ENCODE measurements at regions not wholly inside any gene's neighbourhood (a gene's known extent, or its start where the extent isn't known, plus 50 kb on each side); places are given as distances from the start of the nearest gene placed in this dataset.

DNA sequence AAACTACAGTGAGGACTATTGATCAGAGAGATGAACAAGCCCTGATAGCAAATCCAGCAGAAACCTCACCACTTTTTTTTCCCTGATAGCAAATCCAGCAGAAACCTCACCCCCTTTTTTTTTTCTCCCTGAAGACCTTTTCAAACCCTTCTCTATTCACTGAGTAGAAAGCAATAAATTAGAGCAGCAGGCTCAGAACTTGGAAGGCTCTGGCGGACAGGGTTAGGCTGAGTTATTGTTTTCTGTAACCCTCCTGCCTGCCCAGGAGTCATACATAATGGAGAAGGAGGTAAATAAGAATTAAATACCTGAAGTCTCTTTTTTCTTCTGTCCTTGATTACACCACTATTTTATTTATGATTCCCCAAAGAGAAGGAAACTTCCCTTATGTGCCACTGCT lies 136.3 kb upstream of the SNX2 start:
- DNase-seq (ENCODE audit: low spot score), result no peak
- ChIA-PET CTCF (no interaction called here), POLR2A (ENCODE audit: low non-redundant PET) (no interaction called here)
- no peaks in the 10 kb centered on the region for H3K4me1 ChIP-seq (ENCODE audit: insufficient read depth, low read length, poor library complexity, severe bottlenecking)
- no peak for TF ChIP-seq EZH2 (IDR thresholded peaks at IDR 0.05; ENCODE audit: borderline replicate concordance, low read depth, low read length, poor library complexity, severe bottlenecking)
- TF ChIP-seq, protein P1, sequence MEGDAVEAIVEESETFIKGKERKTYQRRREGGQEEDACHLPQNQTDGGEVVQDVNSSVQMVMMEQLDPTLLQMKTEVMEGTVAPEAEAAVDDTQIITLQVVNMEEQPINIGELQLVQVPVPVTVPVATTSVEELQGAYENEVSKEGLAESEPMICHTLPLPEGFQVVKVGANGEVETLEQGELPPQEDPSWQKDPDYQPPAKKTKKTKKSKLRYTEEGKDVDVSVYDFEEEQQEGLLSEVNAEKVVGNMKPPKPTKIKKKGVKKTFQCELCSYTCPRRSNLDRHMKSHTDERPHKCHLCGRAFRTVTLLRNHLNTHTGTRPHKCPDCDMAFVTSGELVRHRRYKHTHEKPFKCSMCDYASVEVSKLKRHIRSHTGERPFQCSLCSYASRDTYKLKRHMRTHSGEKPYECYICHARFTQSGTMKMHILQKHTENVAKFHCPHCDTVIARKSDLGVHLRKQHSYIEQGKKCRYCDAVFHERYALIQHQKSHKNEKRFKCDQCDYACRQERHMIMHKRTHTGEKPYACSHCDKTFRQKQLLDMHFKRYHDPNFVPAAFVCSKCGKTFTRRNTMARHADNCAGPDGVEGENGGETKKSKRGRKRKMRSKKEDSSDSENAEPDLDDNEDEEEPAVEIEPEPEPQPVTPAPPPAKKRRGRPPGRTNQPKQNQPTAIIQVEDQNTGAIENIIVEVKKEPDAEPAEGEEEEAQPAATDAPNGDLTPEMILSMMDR (conservative IDR thresholded peaks at IDR 0.05; ENCODE audit: low read depth, low read length), result no peak
- BruUV-seq (replicated peaks), result no TSS peak
- peaks cover 3% of the 10 kb centered on the region for H3K27me3 ChIP-seq (replicated peaks; ENCODE audit: insufficient read depth, low read depth, low read length, poor library complexity)
- intact Hi-C loops (cut with micrococcal nuclease; ENCODE audit: unreplicated experiment), result no loop called here
- H3K9me3 ChIP-seq (ENCODE audit: low read depth, low read length, poor library complexity, severe bottlenecking), result no peaks in the 10 kb centered on the region
- no peaks in the 10 kb centered on the region for H3K36me3 ChIP-seq (ENCODE audit: insufficient read depth, low read length, poor library complexity, severe bottlenecking)
- H3K27ac ChIP-seq (ENCODE audit: low read depth, low read length, poor library complexity, severe bottlenecking), result no peak overlapping the region
- H3K4me3 ChIP-seq (ENCODE audit: low read depth, low read length, poor library complexity, severe bottlenecking), result no peak overlapping the region

DNA sequence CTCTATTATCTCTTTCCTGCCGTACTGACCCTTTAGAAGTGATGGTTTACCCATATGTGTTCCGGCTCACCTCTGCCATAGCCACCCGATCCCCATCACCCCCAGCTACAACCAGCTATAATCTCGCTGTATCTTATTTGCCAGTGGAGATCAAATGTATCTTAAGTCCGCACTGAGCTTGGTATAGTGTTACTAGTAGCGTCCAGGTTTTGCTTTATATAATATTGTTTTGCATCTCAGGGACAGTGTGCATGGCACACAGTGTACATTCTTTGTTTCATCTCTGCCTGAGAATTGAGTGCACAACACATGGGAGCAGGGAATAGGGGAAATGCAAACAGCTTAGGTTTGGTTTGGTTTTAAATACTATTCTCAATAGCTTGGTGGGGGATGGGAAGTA lies 135.8 kb upstream of the SNX2 start:
- no peak overlapping the region for H3K4me3 ChIP-seq (ENCODE audit: low read depth, low read length, poor library complexity, severe bottlenecking)
- H3K36me3 ChIP-seq (ENCODE audit: insufficient read depth, low read length, poor library complexity, severe bottlenecking), result no peaks in the 10 kb centered on the region
- ChIA-PET POLR2A (ENCODE audit: low non-redundant PET) (no interaction called here), CTCF (no interaction called here)
- no peaks in the 10 kb centered on the region for H3K9me3 ChIP-seq (ENCODE audit: low read depth, low read length, poor library complexity, severe bottlenecking)
- no peaks in the 10 kb centered on the region for H3K4me1 ChIP-seq (ENCODE audit: insufficient read depth, low read length, poor library complexity, severe bottlenecking)
- intact Hi-C loops (cut with micrococcal nuclease; ENCODE audit: unreplicated experiment), result no loop called here
- no TSS peak for BruUV-seq (replicated peaks)
- peaks cover 3% of the 10 kb centered on the region for H3K27me3 ChIP-seq (replicated peaks; ENCODE audit: insufficient read depth, low read depth, low read length, poor library complexity)
- no peak for TF ChIP-seq EZH2 (IDR thresholded peaks at IDR 0.05; ENCODE audit: borderline replicate concordance, low read depth, low read length, poor library complexity, severe bottlenecking)
- TF ChIP-seq, protein P1 (conservative IDR thresholded peaks at IDR 0.05; ENCODE audit: low read depth, low read length), result no peak
- no peak overlapping the region for H3K27ac ChIP-seq (ENCODE audit: low read depth, low read length, poor library complexity, severe bottlenecking)
- DNase-seq (ENCODE audit: low spot score), result no peak

DNA sequence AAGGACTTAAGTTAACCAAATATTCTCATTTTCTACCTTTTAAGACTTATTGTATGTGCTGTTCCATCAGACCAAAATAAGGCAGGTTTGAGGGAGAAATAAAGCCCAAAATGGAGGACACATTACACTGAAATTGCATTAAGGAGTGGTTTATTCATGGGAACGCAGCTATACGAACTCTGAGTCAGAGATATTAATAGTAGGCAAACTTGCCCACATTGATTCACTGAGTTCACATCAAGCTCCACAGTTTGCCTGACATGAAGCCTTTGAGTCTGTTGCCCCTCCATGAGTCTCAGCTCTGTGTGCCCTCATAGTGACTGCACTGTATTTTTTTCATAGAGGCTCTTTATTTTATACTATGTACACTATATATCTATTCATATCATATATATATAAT lies 135.0 kb upstream of the SNX2 start:
- Histone ChIP-seq H3K9me3 (ENCODE audit: low read depth, low read length, poor library complexity, severe bottlenecking) (no peaks in the 10 kb centered on the region), H3K4me1 (ENCODE audit: insufficient read depth, low read length, poor library complexity, severe bottlenecking) (no peaks in the 10 kb centered on the region), H3K4me3 (ENCODE audit: low read depth, low read length, poor library complexity, severe bottlenecking) (no peak overlapping the region), H3K36me3 (ENCODE audit: insufficient read depth, low read length, poor library complexity, severe bottlenecking) (no peaks in the 10 kb centered on the region), H3K27ac (ENCODE audit: low read depth, low read length, poor library complexity, severe bottlenecking) (no peak overlapping the region), H3K27me3 (replicated peaks; ENCODE audit: insufficient read depth, low read depth, low read length, poor library complexity) (peaks cover 4% of the 10 kb centered on the region)
- no TSS peak for BruUV-seq (replicated peaks)
- POLR2A ChIA-PET (ENCODE audit: low non-redundant PET), result no interaction called here
- intact Hi-C loops (cut with micrococcal nuclease; ENCODE audit: unreplicated experiment), result no loop called here
- TF ChIP-seq, protein P1 (conservative IDR thresholded peaks at IDR 0.05; ENCODE audit: low read depth, low read length), result no peak
- CTCF ChIA-PET, result no interaction called here
- DNase-seq (ENCODE audit: low spot score), result no peak
